ENCODE measurements at regions not wholly inside any gene's neighbourhood (a gene's known extent, or its start where the extent isn't known, plus 50 kb on each side); places are given as distances from the start of the nearest gene placed in this dataset.

DNA sequence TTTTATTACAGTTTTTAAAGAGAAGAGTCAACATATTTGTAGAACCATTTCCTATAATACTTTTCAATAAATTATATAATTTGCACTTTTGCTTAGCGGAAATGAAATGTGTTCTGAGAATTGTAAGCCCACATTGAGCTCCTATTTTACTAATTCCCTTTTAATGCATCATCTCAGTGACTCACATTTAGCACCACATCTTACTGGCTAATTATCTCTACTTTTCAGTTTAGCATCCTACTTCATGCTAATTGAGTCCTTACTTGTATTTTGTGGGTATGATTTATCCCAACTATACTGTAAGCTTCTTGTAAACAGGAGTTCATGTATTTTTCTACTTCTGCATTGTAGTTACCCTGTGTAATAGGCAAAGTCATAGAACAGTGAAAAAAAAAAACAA is 67.5 kb downstream of the TMX1 start:
- WGBS (ENCODE audit: insufficient coverage) = no CpG with 5 or more reads among the region's 1 CpG

DNA sequence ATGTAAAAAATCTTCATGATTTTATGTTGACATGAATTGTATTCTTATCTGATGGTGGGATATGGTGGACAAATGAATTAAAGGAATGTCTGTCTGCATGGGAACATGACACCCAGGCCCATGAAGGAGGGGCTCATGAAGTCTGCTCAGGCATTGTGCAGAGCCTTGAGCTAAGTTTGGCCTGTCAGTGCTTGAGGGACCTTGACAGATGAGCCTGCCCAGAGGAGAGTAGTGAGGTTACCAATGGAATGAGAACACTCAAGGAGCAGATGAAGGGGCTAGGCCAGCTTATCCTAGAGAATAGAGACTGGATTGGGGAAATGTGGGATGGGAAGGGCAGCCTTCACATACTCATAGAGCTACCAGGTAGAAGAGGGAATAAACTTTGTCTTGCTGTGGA is 68.8 kb downstream of the TMX1 start:
- H3K36me3 ChIP-seq (ENCODE audit: control insufficient read depth, insufficient read depth, low read length) = no peaks in the 10 kb centered on the region

More for the DNA sequence above, 67.5 kb downstream of the TMX1 start:
- no peak for DNase-seq (ENCODE audit: low read depth in 4 of 6, low spot score in 6 of 6)
- Histone ChIP-seq H3K4me3 (ENCODE audit: low read depth, low read length) (no peak overlapping the region), H3K36me3 (ENCODE audit: control insufficient read depth, insufficient read depth, low read length) (no peaks in the 10 kb centered on the region), H3K9me3 (ENCODE audit: control insufficient read depth, insufficient read depth, low read length) (no peaks in the 10 kb centered on the region), H3K27me3 (ENCODE audit: control insufficient read depth, insufficient read depth, low read length) (no peaks in the 10 kb centered on the region), H3K4me1 (ENCODE audit: control insufficient read depth, insufficient read depth, low read length) (no peaks in the 10 kb centered on the region), H3K27ac (ENCODE audit: low read depth, low read length) (no peak overlapping the region)

DNA sequence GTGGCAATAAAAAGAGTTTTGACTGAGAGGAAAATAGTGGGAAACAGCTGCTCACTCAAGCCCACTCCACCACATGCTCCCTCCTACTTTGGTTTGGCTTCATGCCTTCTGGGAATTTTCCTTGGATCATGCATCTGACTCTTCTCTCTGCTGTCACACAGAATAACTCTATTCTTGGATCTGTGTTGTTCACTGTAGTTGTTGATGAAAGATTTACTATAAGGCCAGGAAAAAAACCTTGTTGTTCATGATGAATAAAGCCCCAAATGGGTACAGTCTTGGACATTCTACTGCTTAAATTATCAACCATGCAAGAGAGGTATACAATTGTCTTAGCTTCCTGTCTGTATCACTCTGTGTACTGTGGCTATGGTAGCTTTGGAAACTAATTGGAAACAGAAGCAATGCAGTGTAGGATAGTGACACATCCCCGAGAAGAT is 70.5 kb downstream of the TMX1 start:
- H3K36me3 ChIP-seq (ENCODE audit: control insufficient read depth, insufficient read depth, low read length) = no peaks in the 10 kb centered on the region
- no peaks in the 10 kb centered on the region for H3K27me3 ChIP-seq (ENCODE audit: control insufficient read depth, insufficient read depth, low read length)
- no peak overlapping the region for H3K4me3 ChIP-seq (ENCODE audit: low read depth, low read length)
- H3K27ac ChIP-seq (ENCODE audit: low read depth, low read length) = peak overlapping the region; percentile 29
- DNase-seq (ENCODE audit: low read depth in 4 of 6, low spot score in 6 of 6) = peak in 3 of 6 donors; percentile 38 to 91 (median 38)
- H3K9me3 ChIP-seq (ENCODE audit: control insufficient read depth, insufficient read depth, low read length) = no peaks in the 10 kb centered on the region
- H3K4me1 ChIP-seq (ENCODE audit: control insufficient read depth, insufficient read depth, low read length) = no peaks in the 10 kb centered on the region
- WGBS (ENCODE audit: insufficient coverage) = no CpG with 5 or more reads among the region's 1 CpG

More for the DNA sequence above, 68.8 kb downstream of the TMX1 start:
- Histone ChIP-seq H3K9me3 (ENCODE audit: control insufficient read depth, insufficient read depth, low read length) (no peaks in the 10 kb centered on the region), H3K27ac (ENCODE audit: low read depth, low read length) (no peak overlapping the region), H3K27me3 (ENCODE audit: control insufficient read depth, insufficient read depth, low read length) (no peaks in the 10 kb centered on the region), H3K4me3 (ENCODE audit: low read depth, low read length) (no peak overlapping the region), H3K4me1 (ENCODE audit: control insufficient read depth, insufficient read depth, low read length) (no peaks in the 10 kb centered on the region)
- no peak for DNase-seq (ENCODE audit: low read depth in 4 of 6, low spot score in 6 of 6)

DNA sequence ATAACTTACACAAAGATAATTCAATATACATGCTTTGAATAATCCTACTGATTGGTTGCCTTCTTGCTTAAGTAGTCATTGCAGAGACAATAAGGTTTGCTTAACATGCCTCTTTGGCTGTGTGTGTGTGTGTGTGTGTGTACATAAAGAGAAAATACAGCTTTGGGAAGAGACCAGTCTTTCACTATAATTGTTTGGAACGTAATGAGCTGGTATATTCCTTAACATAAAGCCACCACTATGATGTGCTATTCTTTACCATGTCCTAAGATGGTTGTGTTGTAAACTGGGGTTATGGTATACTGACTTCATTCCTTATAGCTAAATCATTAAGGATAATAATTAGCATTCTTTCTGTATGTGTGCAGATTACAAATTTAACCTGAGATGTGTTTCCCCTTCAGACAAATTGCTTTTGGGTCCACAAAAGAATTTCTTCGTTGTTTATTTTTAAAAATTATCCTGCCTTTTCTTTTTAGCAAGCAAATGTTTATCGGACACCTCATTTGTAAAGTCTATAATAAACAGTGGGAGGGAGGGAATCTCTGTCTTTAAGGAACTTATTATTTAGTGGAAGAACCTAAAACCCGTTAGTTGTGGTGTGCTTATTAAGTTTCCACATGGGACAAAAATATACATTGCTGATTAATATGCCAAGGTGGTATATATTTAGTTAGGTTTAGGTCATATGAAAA is 74.4 kb downstream of the TMX1 start:
- Histone ChIP-seq H3K27me3 (ENCODE audit: control insufficient read depth, insufficient read depth, low read length) (no peaks in the 10 kb centered on the region), H3K4me3 (ENCODE audit: low read depth, low read length) (no peak overlapping the region), H3K9me3 (ENCODE audit: control insufficient read depth, insufficient read depth, low read length) (no peaks in the 10 kb centered on the region), H3K27ac (ENCODE audit: low read depth, low read length) (no peak overlapping the region), H3K4me1 (ENCODE audit: control insufficient read depth, insufficient read depth, low read length) (no peaks in the 10 kb centered on the region), H3K36me3 (ENCODE audit: control insufficient read depth, insufficient read depth, low read length) (no peaks in the 10 kb centered on the region)
- 100% methylated on average over 1 of the region's 4 CpGs for WGBS (ENCODE audit: insufficient coverage)
- DNase-seq (ENCODE audit: low read depth in 4 of 6, low spot score in 6 of 6) = no peak

DNA sequence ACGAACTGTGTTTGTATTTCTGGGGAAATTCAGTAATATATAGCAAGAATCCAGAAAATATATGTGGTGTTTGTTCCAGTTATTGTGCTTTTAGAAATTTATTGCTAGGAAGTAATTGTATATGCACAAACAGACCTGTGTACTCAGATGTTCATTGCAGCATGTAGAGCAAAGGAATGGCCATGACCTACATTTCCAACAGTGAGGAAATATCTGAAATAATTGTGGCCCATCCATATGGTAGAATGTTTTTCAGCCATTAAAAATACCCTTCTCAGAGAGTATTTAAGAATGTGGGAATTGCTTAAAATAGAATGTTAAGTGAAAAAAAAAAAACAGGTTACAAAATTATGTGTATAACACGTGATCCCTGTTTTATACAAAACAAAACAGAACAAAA is 77.3 kb downstream of the TMX1 start:
- no peak for DNase-seq (ENCODE audit: low read depth in 4 of 6, low spot score in 6 of 6)
- no peaks in the 10 kb centered on the region for H3K9me3 ChIP-seq (ENCODE audit: control insufficient read depth, insufficient read depth, low read length)
- no peaks in the 10 kb centered on the region for H3K36me3 ChIP-seq (ENCODE audit: control insufficient read depth, insufficient read depth, low read length)
- WGBS (ENCODE audit: insufficient coverage) = no CpG with 5 or more reads among the region's 2 CpGs
- H3K4me3 ChIP-seq (ENCODE audit: low read depth, low read length) = no peak overlapping the region
- H3K27me3 ChIP-seq (ENCODE audit: control insufficient read depth, insufficient read depth, low read length) = no peaks in the 10 kb centered on the region
- H3K4me1 ChIP-seq (ENCODE audit: control insufficient read depth, insufficient read depth, low read length) = no peaks in the 10 kb centered on the region
- no peak overlapping the region for H3K27ac ChIP-seq (ENCODE audit: low read depth, low read length)

DNA sequence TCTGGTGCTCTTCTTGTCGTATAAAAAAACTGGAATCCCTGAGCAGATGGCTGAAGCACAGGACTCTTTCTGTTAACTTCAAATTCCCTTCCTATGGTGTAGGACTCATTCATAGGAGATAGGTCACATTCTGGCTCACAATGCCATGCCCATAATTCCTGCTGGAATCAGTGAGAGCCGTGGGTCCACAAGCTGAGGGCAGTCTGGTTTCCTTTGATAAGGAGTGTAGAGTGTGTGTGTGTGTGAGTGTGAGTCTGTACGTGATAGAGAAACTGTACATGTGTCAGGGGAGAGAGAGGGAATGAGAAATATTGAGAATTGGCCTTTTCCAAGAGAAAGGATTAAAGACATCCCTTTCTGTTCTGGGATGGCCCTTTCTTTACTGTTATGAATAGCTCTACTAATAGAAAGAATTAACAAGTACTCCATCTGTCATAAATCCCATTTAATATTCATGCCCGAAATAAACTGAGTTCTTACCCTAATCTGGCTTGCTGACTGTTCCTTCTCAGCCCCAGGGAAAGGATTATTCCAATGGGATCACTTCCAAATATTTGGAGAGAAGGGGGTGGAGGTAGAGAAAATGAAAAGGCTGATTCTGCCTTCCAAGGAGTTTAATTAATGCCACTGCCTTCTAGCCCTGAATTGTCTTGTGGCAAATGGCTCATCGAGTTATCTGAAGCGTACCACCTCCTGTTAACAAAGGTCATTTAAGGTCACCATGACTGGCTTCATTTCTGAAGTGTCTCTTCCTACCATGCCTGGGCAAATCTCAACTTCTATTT is 79.0 kb downstream of the TMX1 start:
- Histone ChIP-seq H3K4me3 (ENCODE audit: low read depth, low read length) (no peak overlapping the region), H3K27ac (ENCODE audit: low read depth, low read length) (no peak overlapping the region), H3K36me3 (ENCODE audit: control insufficient read depth, insufficient read depth, low read length) (no peaks in the 10 kb centered on the region), H3K27me3 (ENCODE audit: control insufficient read depth, insufficient read depth, low read length) (no peaks in the 10 kb centered on the region), H3K4me1 (ENCODE audit: control insufficient read depth, insufficient read depth, low read length) (no peaks in the 10 kb centered on the region), H3K9me3 (ENCODE audit: control insufficient read depth, insufficient read depth, low read length) (no peaks in the 10 kb centered on the region)
- DNase-seq (ENCODE audit: low read depth in 4 of 6, low spot score in 6 of 6) = peak in 2 of 6 donors; percentile 39 to 54
- WGBS (ENCODE audit: insufficient coverage) = 28% methylated on average over 3 of the region's 6 CpGs

DNA sequence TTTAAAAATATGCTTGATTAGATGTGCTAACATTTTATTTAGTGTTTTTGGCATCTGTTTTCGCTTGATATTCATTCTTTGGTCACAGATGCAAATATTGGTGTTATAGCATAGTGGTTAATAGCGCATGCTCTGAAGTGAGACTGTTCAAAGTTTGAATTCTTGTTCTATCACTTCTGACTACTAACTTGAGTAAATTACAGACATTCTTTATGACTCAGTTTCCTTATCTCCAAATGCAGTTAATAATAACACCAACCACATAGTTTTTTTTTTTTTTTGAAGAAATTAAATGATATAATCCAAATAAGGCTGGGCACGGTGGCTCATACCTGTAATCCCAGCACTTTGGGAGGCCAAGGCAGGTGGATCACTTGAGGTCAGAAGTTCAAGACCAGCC is 81.0 kb downstream of the TMX1 start:
- no peaks in the 10 kb centered on the region for H3K27me3 ChIP-seq (ENCODE audit: control insufficient read depth, insufficient read depth, low read length)
- no peaks in the 10 kb centered on the region for H3K9me3 ChIP-seq (ENCODE audit: control insufficient read depth, insufficient read depth, low read length)
- no peaks in the 10 kb centered on the region for H3K4me1 ChIP-seq (ENCODE audit: control insufficient read depth, insufficient read depth, low read length)
- H3K36me3 ChIP-seq (ENCODE audit: control insufficient read depth, insufficient read depth, low read length) = no peaks in the 10 kb centered on the region
- no peak overlapping the region for H3K4me3 ChIP-seq (ENCODE audit: low read depth, low read length)
- no peak overlapping the region for H3K27ac ChIP-seq (ENCODE audit: low read depth, low read length)
- WGBS (ENCODE audit: insufficient coverage) = no CpG with 5 or more reads among the region's 3 CpGs
- no peak for DNase-seq (ENCODE audit: low read depth in 4 of 6, low spot score in 6 of 6)

DNA sequence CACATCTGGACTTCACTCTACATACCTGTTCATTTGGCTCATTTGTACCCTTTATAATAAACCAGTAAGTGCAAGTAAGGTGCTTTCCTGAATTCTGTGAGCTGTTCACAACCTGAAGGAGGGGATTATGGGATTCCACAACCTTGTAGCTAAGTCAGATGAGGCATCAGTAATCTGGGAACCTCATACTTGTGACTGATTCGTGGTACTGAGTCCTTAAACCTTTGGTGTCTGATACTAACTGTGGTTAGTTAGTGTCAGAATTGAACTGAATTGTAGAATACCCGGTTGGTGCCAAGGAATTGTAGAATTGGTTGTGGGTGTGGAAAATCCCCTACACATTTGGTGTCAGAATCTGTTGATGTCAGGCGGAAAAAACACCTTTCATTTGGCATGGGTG is 83.4 kb downstream of the TMX1 start:
- Histone ChIP-seq H3K27me3 (ENCODE audit: control insufficient read depth, insufficient read depth, low read length) (no peaks in the 10 kb centered on the region), H3K9me3 (ENCODE audit: control insufficient read depth, insufficient read depth, low read length) (no peaks in the 10 kb centered on the region), H3K36me3 (ENCODE audit: control insufficient read depth, insufficient read depth, low read length) (no peaks in the 10 kb centered on the region), H3K27ac (ENCODE audit: low read depth, low read length) (no peak overlapping the region), H3K4me3 (ENCODE audit: low read depth, low read length) (no peak overlapping the region), H3K4me1 (ENCODE audit: control insufficient read depth, insufficient read depth, low read length) (peaks cover 3% of the 10 kb centered on the region)
- DNase-seq (ENCODE audit: low read depth in 4 of 6, low spot score in 6 of 6) = no peak
- 77% methylated on average over 2 of the region's 3 CpGs for WGBS (ENCODE audit: insufficient coverage)

DNA sequence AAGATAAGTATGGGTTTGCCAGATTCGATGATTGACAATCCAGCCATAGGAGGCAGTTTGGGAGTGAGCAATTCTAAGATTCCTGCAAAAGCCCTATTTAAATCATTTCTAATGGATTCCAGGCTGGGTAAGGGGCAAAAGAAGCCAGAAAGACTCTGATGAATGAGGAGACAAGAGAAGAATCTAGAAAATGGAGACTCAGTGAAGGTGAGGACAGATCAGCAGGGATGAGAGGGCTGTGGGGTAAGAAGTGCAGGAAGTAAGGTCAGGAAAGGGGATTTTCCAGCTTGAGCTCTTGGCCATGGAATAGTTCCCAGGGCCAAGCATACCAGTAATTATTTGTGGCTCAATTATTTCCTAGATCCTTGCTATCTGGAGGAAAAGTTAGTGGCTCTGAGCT is 87.3 kb downstream of the TMX1 start:
- DNase-seq (ENCODE audit: low read depth in 4 of 6, low spot score in 6 of 6) = no peak
- Histone ChIP-seq H3K4me3 (ENCODE audit: low read depth, low read length) (no peak overlapping the region), H3K9me3 (ENCODE audit: control insufficient read depth, insufficient read depth, low read length) (no peaks in the 10 kb centered on the region), H3K27ac (ENCODE audit: low read depth, low read length) (no peak overlapping the region), H3K36me3 (ENCODE audit: control insufficient read depth, insufficient read depth, low read length) (no peaks in the 10 kb centered on the region), H3K27me3 (ENCODE audit: control insufficient read depth, insufficient read depth, low read length) (no peaks in the 10 kb centered on the region), H3K4me1 (ENCODE audit: control insufficient read depth, insufficient read depth, low read length) (peaks cover 3% of the 10 kb centered on the region)
- WGBS (ENCODE audit: insufficient coverage) = no CpG with 5 or more reads among the region's 1 CpG

Data from spinal cord (tissue), 9 donors.